SHP77 (cell line): ENCODE measurements at regions not wholly inside any gene's neighbourhood (a gene's known extent, or its start where the extent isn't known, plus 50 kb on each side); places are given as distances from the start of the nearest gene placed in this dataset.
"Not testable (repeated sequence)": the region's sequence is repeated elsewhere in the genome, so short reads cannot be mapped to it uniquely, and the experiment has no call there.

ENCODE experiments used
- DNase-seq, 2 experiments: peaks; one replicate each; lab custom pipeline; 2025; lab: John Stamatoyannopoulos, UW

DNA sequence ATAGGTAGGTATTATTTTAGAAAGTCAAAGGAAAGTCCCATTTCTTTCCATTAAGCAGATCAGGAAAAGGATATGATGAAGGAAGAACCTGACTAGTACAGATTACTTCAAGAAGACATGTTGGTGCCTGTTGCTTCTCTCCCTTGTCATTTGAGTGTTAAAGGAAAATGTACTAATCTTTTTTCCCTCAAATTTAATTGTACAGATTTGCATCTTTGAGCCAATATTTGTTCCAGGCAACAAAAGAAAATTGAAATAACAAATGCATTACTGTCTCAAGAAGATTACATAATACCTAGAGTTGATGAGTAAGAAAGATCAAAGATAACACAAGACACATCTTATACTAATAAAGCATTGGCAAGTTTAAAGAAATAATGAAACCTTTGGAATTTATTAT is 566.9 kb upstream of the ZP4 start:
- no peak for DNase-seq

- DNase-seq, result no peak
These were observed 561.1 kb upstream of the ZP4 start for GRCh38 chr1:238451781-238452310.

DNA sequence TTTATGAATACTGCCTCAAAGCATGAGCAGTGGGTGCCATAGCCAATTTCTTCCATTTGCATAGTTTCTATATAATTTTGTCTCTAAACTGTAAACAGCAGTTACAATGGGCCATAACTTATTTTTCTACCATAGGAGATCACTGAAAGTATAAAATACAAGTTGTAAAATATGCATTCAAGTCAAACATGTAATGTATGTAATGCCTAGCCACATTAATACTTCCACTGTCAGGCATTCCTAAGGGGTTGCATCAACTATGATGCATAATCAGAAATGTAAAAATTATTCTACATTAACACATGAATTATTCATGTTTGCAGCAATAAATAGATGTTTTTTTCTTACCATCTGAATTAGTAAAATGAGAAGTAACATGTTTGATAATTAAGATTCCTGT is 560.3 kb upstream of the ZP4 start:
- no peak for DNase-seq

GRCh38 chr1:238443687-238444086 is 553.0 kb upstream of the ZP4 start:
- DNase-seq, result no peak

- DNase-seq, result no peak
These were observed 548.8 kb upstream of the ZP4 start for GRCh38 chr1:238439511-238439910.

GRCh38 chr1:238438311-238439270 is 547.9 kb upstream of the ZP4 start:
- no peak for DNase-seq

DNA sequence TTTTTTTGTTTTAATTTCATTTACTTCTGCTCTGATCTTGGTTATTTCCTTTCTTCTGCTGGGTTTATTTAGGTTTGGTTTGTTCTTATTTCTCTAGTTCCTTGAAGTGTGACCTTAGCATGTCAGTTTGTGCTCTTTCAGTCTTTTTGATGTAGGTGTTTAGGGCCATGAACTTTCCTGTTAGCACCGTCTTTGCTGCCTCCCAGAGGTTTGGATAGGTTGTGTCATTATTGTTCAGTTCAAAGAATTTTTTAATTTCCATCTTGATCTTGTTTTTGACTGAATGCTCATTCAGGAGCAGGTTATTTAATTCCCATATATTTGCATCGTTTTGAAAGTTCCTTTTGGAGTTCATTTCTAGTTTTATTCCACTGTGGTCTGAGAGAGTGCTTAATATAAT is 539.0 kb upstream of the ZP4 start:
- not testable (repeated sequence) for DNase-seq

DNA sequence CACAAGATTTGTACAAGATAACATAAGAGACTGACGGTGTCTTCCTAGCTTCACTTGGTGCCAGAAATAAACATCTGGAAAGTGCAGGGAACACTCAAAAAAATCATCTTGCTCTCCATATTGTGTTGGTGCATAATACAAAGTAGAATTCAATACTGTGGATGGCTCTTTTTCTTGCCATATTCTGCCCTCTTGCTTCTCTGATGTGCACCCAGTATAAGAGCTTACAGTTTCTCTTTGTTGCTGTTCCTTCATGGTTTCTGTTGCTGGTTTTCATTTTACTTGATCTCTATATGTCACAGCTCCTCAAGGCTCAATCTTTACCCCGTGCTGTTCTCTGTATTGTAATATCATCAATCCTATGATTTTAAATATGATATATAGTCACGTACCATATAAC is 528.5 kb upstream of the ZP4 start:
- DNase-seq, result no peak

- DNase-seq, result no peak
These were observed 519.2 kb upstream of the ZP4 start for GRCh38 chr1:238409932-238410331.

DNA sequence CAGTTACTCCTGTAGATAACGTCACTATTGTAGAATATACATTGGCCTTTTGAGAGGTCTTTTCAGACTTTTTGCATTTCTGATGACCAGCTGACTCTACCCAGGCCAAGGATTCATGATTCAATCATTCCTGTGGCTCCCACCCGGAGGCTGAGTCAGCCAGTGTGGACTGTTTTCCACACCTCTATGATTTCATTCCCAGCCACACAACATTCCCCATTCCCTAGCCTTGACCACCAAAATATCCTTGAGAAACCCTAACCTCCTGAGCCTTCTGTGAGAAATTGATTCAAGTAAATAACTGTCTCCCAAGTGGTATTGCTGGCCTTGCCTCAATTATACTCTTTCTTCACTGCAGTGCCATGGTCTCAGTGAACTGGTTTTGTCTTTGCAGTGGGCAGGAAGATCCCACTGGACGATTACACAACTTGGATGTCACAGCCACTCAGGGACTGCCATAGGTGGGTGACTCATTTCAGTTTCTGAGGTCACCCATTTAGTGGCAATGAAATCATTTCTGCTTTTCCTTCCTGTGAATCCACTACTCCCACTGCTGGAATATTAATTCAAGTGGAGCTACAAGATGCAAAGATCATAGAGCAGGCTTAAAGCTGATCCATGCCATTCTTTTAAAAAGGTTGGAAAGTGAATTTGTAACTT is 518.6 kb upstream of the ZP4 start:
- DNase-seq, result no peak

DNA sequence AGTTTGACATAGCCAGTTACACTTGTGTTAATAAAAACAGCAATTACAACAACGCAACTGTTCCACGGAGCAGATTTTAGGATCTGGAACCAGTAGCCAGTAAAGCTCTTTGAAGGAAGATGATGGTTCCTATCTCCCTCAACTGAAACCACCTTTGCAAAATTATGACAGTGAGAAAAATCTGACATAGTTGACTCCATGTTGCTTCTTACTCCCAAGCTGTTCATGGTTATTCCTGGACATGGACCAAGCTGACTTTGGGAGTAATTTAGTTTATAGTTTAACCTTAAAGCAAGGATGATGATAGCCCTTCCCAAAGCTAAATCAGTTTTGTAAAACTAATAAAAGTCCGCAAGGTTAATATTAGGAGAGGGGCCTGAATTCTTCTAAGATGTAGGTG is 518.0 kb upstream of the ZP4 start:
- DNase-seq, result no peak

GRCh38 chr1:238406098-238406860 is 515.6 kb upstream of the ZP4 start:
- no peak for DNase-seq

DNA sequence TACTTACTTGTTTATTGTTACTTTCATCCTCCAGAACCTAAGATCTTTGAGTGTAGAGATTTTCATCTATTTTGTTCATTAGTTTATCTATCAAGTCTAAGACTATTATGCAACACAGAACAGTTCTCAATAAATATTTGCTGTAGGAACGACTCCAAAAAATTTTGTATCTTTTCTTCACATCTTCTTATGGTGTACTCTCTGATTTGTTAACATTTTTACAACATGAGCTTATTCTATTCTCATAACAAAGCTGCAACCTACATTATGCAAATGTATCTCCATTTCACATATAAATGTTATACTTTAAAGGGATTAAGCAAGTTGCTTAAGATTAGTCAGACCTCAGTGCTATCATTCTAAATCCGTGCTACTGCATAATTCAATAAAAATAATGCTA is 514.2 kb upstream of the ZP4 start:
- no peak for DNase-seq

GRCh38 chr1:238404481-238404880 is 513.8 kb upstream of the ZP4 start:
- no peak for DNase-seq

GRCh38 chr1:238401144-238401543 is 510.4 kb upstream of the ZP4 start:
- DNase-seq, result no peak

DNA sequence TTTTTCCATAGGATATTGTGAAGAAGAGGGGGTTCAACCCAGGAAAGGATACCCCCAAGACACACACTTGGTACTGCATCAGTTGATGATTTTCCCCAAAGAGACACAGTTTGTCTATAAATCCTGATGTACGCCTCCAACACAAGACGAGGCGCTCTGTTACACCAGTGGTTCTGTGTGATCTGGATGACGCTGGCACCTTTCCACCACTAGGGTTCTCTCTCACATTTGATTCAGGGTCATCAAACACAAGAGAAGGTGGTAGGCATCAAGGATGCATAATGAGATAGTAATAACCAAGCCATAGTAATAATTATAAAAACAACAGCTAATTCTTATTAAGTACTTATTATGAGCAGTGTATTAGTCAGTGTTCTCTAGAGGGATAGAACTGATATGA is 508.8 kb upstream of the ZP4 start:
- DNase-seq, result no peak

GRCh38 chr1:238396140-238396539 is 505.4 kb upstream of the ZP4 start:
- no peak for DNase-seq

GRCh38 chr1:238384381-238384780 is 493.7 kb upstream of the ZP4 start:
- no peak for DNase-seq

DNA sequence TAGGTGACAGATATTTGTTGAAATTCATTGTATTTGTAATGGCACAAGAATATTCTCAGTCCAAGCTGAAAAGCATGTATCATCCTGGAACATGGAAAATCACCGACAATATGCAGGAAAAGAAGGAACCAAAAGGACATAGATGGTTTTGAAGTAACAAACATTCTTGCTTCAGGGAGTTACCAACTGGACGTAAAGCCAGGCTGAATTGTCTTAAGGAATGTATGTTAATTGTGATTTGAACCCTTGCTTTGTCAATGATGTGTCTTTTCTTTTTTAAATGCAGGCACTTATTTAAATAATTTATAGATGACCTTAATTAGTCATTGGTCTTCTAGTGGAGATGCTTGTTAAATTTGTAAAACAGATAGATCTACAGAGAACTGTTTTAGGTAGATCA is 489.4 kb upstream of the ZP4 start:
- no peak for DNase-seq

- not testable (repeated sequence) for DNase-seq
These were observed 488.7 kb upstream of the ZP4 start for GRCh38 chr1:238379446-238379845.

DNA sequence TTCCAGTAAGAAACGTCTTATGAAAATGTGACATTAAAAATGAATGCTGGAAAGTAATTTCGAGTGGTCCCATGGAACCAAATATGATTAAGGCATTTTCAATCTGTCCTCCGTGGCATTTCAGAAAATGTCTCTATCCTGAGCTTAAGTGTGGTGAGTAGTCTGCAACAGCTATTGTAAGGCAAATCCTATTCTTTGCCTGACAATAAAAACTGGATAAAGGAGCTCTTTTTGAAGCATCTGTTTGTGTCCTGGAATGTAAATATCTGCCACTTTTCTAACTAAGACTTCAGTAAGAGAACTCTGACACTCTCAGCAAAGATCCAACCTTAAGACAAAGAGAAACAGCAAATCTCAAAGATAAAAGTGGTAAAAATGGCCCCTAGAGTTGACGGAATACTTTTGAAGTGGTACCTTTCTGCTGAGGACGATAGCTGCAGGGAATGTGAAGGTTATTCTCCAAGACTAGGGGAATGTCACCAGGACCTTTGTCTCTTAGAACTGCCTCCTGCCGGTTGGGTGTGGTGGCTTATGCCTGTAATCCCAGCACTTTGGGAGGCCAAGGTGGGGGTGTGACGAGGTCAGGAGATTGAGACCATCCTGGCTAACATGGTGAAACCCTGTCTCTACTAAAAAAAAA is 486.7 kb upstream of the ZP4 start:
- DNase-seq, result no peak

- DNase-seq, result no peak
These were observed 479.9 kb upstream of the ZP4 start for GRCh38 chr1:238370599-238370998.
